ENCODE measurements at regions not wholly inside any gene's neighbourhood (a gene's known extent, or its start where the extent isn't known, plus 50 kb on each side); places are given as distances from the start of the nearest gene placed in this dataset.
A peak's percentile ranks its signal among the peaks of the same experiment; 100 is the strongest.

- no peak for ATAC-seq
Measured at GRCh38 chr4:163976588-163976987, 482.1 kb downstream of the TMA16 start.

- ATAC-seq: no peak
Measured at GRCh38 chr4:163988391-163988790, 493.9 kb downstream of the TMA16 start.

- no peak for ATAC-seq
Measured at GRCh38 chr4:163988865-163989264, 494.4 kb downstream of the TMA16 start.

- no peak for ATAC-seq
Measured at GRCh38 chr4:163991298-163991865, 496.9 kb downstream of the TMA16 start.

- ATAC-seq: no peak
Measured at GRCh38 chr4:164009435-164009834, 514.9 kb downstream of the TMA16 start.

GRCh38 chr4:164011791-164012190 lies 517.3 kb downstream of the TMA16 start:
- no peak for ATAC-seq

- ATAC-seq: peak in 1 of 2 donors; percentile 24
Measured at GRCh38 chr4:164012396-164013027, 518.0 kb downstream of the TMA16 start.

- ATAC-seq: no peak
Measured at GRCh38 chr4:164021947-164022346, 527.5 kb downstream of the TMA16 start.

- no peak for ATAC-seq
Measured at GRCh38 chr4:164023214-164023613, 528.7 kb downstream of the TMA16 start.

GRCh38 chr4:164027805-164028204 lies 533.3 kb downstream of the TMA16 start:
- ATAC-seq: no peak

- no peak for ATAC-seq
Measured at GRCh38 chr4:164039482-164039881, 545.0 kb downstream of the TMA16 start.

GRCh38 chr4:164056426-164057142 lies 562.1 kb downstream of the TMA16 start:
- no peak for ATAC-seq

GRCh38 chr4:164058776-164059445 lies 564.4 kb downstream of the TMA16 start:
- ATAC-seq: no peak

GRCh38 chr4:164060456-164060855 lies 566.0 kb downstream of the TMA16 start:
- no peak for ATAC-seq

GRCh38 chr4:164068392-164068791 lies 573.9 kb downstream of the TMA16 start:
- ATAC-seq: no peak

GRCh38 chr4:164070625-164071024 lies 576.1 kb downstream of the TMA16 start:
- no peak for ATAC-seq

- no peak for ATAC-seq
Measured at GRCh38 chr4:164081371-164081770, 586.9 kb downstream of the TMA16 start.

GRCh38 chr4:164081801-164082200 lies 587.3 kb downstream of the TMA16 start:
- no peak for ATAC-seq

GRCh38 chr4:164087733-164088132 lies 593.2 kb downstream of the TMA16 start:
- no peak for ATAC-seq

GRCh38 chr4:164095313-164096110 lies 601.0 kb downstream of the TMA16 start:
- ATAC-seq: no peak

- no peak for ATAC-seq
Measured at GRCh38 chr4:164096766-164097518, 602.5 kb downstream of the TMA16 start.
